Effector memory CD4-positive, alpha-beta T cell (primary cell): ENCODE measurements at regions not wholly inside any gene's neighbourhood (a gene's known extent, or its start where the extent isn't known, plus 50 kb on each side); places are given as distances from the start of the nearest gene placed in this dataset.

Experiments
- DNase-seq, 3 donors: peaks; one replicate each; pipeline ENCODE4 v3.0.0-alpha.2; 2020
- H3K27ac ChIP-seq: 2 replicates; pipeline ENCODE4 v1.7.0; 2013; ENCODE audit warnings: mild to moderate bottlenecking, low read length, moderate library complexity; ENCODE audit not compliant: insufficient read depth, poor library complexity, severe bottlenecking
- H3K27me3 ChIP-seq: replicated peaks from 2 replicates; pipeline ENCODE4 v1.7.0; 2013; ENCODE audit warnings: mild to moderate bottlenecking, low read length; ENCODE audit not compliant: insufficient read depth, control insufficient read depth, poor library complexity, severe bottlenecking
- H3K36me3 ChIP-seq: 2 replicates; pipeline ENCODE4 v1.7.0; 2013; ENCODE audit warnings: mild to moderate bottlenecking, low read length, moderate library complexity; ENCODE audit not compliant: control insufficient read depth, insufficient read depth
- H3K4me1 ChIP-seq: 2 replicates; pipeline ENCODE4 v1.7.0; 2013; ENCODE audit warnings: low read length, mild to moderate bottlenecking; ENCODE audit not compliant: control insufficient read depth, insufficient read depth, poor library complexity, severe bottlenecking
- H3K4me3 ChIP-seq: 2 replicates; pipeline ENCODE4 v1.7.0; 2013; ENCODE audit warnings: low read length, low read depth, mild to moderate bottlenecking; ENCODE audit not compliant: insufficient read depth, poor library complexity, severe bottlenecking
- H3K9me3 ChIP-seq: 2 replicates; pipeline ENCODE4 v1.7.0; 2013; ENCODE audit warnings: mild to moderate bottlenecking, low read length, moderate library complexity; ENCODE audit not compliant: control insufficient read depth

- Histone ChIP-seq H3K4me1 (no peaks in the 10 kb centered on the region), H3K9me3 (no peaks in the 10 kb centered on the region), H3K4me3 (no peak overlapping the region), H3K36me3 (no peaks in the 10 kb centered on the region), H3K27me3 (no peaks in the 10 kb centered on the region), H3K27ac (no peak overlapping the region)
- no peak for DNase-seq
Measured at GRCh38 chr2:236763857-236764256, 194.2 kb downstream of the ACKR3 start.

GRCh38 chr2:236764716-236765115 is 195.1 kb downstream of the ACKR3 start:
- Histone ChIP-seq H3K4me1 (no peaks in the 10 kb centered on the region), H3K4me3 (no peak overlapping the region), H3K9me3 (no peaks in the 10 kb centered on the region), H3K27ac (no peak overlapping the region), H3K36me3 (no peaks in the 10 kb centered on the region), H3K27me3 (no peaks in the 10 kb centered on the region)
- DNase-seq: no peak

- Histone ChIP-seq H3K4me1 (no peaks in the 10 kb centered on the region), H3K36me3 (no peaks in the 10 kb centered on the region), H3K27ac (no peak overlapping the region), H3K9me3 (no peaks in the 10 kb centered on the region), H3K4me3 (no peak overlapping the region), H3K27me3 (no peaks in the 10 kb centered on the region)
- DNase-seq: no peak
Measured at GRCh38 chr2:236765478-236765877, 195.9 kb downstream of the ACKR3 start.

- Histone ChIP-seq H3K36me3 (no peaks in the 10 kb centered on the region), H3K27me3 (no peaks in the 10 kb centered on the region), H3K4me1 (no peaks in the 10 kb centered on the region), H3K27ac (no peak overlapping the region), H3K4me3 (no peak overlapping the region), H3K9me3 (no peaks in the 10 kb centered on the region)
- DNase-seq: no peak
Measured at GRCh38 chr2:236766850-236767249, 197.2 kb downstream of the ACKR3 start.

- no peaks in the 10 kb centered on the region for H3K27me3 ChIP-seq
- H3K4me1 ChIP-seq: no peaks in the 10 kb centered on the region
- no peak for DNase-seq
- H3K36me3 ChIP-seq: no peaks in the 10 kb centered on the region
- H3K9me3 ChIP-seq: no peaks in the 10 kb centered on the region
- no peak overlapping the region for H3K27ac ChIP-seq
- H3K4me3 ChIP-seq: no peak overlapping the region
Measured at GRCh38 chr2:236767941-236768340, 198.3 kb downstream of the ACKR3 start.

GRCh38 chr2:236768393-236769140 is 198.9 kb downstream of the ACKR3 start:
- H3K4me1 ChIP-seq: no peaks in the 10 kb centered on the region
- H3K36me3 ChIP-seq: no peaks in the 10 kb centered on the region
- H3K27me3 ChIP-seq: no peaks in the 10 kb centered on the region
- no peak overlapping the region for H3K4me3 ChIP-seq
- no peak for DNase-seq
- no peaks in the 10 kb centered on the region for H3K9me3 ChIP-seq
- no peak overlapping the region for H3K27ac ChIP-seq

- H3K27me3 ChIP-seq: no peaks in the 10 kb centered on the region
- no peaks in the 10 kb centered on the region for H3K9me3 ChIP-seq
- H3K27ac ChIP-seq: no peak overlapping the region
- H3K4me1 ChIP-seq: no peaks in the 10 kb centered on the region
- no peaks in the 10 kb centered on the region for H3K36me3 ChIP-seq
- no peak for DNase-seq
- H3K4me3 ChIP-seq: no peak overlapping the region
Measured at GRCh38 chr2:236769981-236770671, 200.5 kb downstream of the ACKR3 start.

- Histone ChIP-seq H3K27ac (no peak overlapping the region), H3K9me3 (no peaks in the 10 kb centered on the region), H3K36me3 (no peaks in the 10 kb centered on the region), H3K4me1 (no peaks in the 10 kb centered on the region), H3K27me3 (no peaks in the 10 kb centered on the region), H3K4me3 (no peak overlapping the region)
- no peak for DNase-seq
Measured at GRCh38 chr2:236772220-236772837, 202.7 kb downstream of the ACKR3 start.

GRCh38 chr2:236773206-236773605 is 203.6 kb downstream of the ACKR3 start:
- no peak overlapping the region for H3K27ac ChIP-seq
- no peaks in the 10 kb centered on the region for H3K4me1 ChIP-seq
- H3K9me3 ChIP-seq: no peaks in the 10 kb centered on the region
- no peaks in the 10 kb centered on the region for H3K36me3 ChIP-seq
- no peaks in the 10 kb centered on the region for H3K27me3 ChIP-seq
- no peak for DNase-seq
- no peak overlapping the region for H3K4me3 ChIP-seq

GRCh38 chr2:236774171-236774570 is 204.5 kb downstream of the ACKR3 start:
- no peak for DNase-seq
- H3K9me3 ChIP-seq: no peaks in the 10 kb centered on the region
- H3K27ac ChIP-seq: no peak overlapping the region
- no peak overlapping the region for H3K4me3 ChIP-seq
- no peaks in the 10 kb centered on the region for H3K27me3 ChIP-seq
- H3K4me1 ChIP-seq: no peaks in the 10 kb centered on the region
- H3K36me3 ChIP-seq: no peaks in the 10 kb centered on the region
